Keratinocyte (primary cell): ENCODE measurements at regions not wholly inside any gene's neighbourhood (a gene's known extent, or its start where the extent isn't known, plus 50 kb on each side); places are given as distances from the start of the nearest gene placed in this dataset.

Experiments
- DNase-seq: peaks from one replicate; pipeline ENCODE4 v3.0.0-alpha.2; 2011; ENCODE audit warnings: low read depth, missing footprints, low spot score
- FAIRE-seq: peaks from 2 replicates; lab custom pipeline; 2011; peaks lifted over from hg19 to GRCh38; lab: Jason Lieb, UNC
- H2AFZ ChIP-seq: 2 replicates; pipeline ENCODE4 v1.6.0; 2012; ENCODE audit warnings: low read length, control low read depth, inconsistent platforms; ENCODE audit not compliant: control insufficient read depth
- H3K27ac ChIP-seq: 2 replicates; pipeline ENCODE4 v1.5.1; 2011; ENCODE audit warnings: low read length; ENCODE audit not compliant: control insufficient read depth, insufficient read depth
- H3K27me3 ChIP-seq: 3 replicates; pipeline ENCODE4 v1.6.0; 2011; ENCODE audit warnings: low read length; ENCODE audit not compliant: control insufficient read depth, insufficient read depth; ENCODE audit errors: extremely low read depth
- H3K36me3 ChIP-seq, 2 experiments: 2 replicates in 1 of 2; 3 replicates in 1 of 2; pipeline ENCODE4 v1.5.1; 2011; ENCODE audit warnings: low read length in 2 of 2, mild to moderate bottlenecking in 1 of 2; ENCODE audit not compliant: control insufficient read depth in 2 of 2, insufficient read depth in 2 of 2; ENCODE audit errors: extremely low read depth in 1 of 2
- H3K4me1 ChIP-seq: 3 replicates; pipeline ENCODE4 v1.5.1; 2011; ENCODE audit warnings: low read length; ENCODE audit not compliant: control insufficient read depth, insufficient read depth; ENCODE audit errors: extremely low read depth
- H3K4me2 ChIP-seq: 3 replicates; pipeline ENCODE4 v1.6.0; 2011; ENCODE audit warnings: low read depth, low read length; ENCODE audit not compliant: control insufficient read depth, insufficient read depth; ENCODE audit errors: extremely low read depth
- H3K4me3 ChIP-seq, 3 experiments: fragments of 200-600 bp in 1 of 3; sonication (generic) in 1 of 3; 2 replicates in 2 of 3; 3 replicates in 1 of 3; pipeline ENCODE4 v1.5.1; 2011 to 2016; ENCODE audit warnings: low read length in 3 of 3, mild to moderate bottlenecking in 3 of 3, control low read depth in 2 of 3, inconsistent platforms in 1 of 3, low read depth in 1 of 3, mixed read lengths in 1 of 3, mixed run types in 1 of 3, moderate library complexity in 1 of 3; ENCODE audit not compliant: control insufficient read depth in 2 of 3, insufficient read depth in 2 of 3; ENCODE audit errors: extremely low read depth in 1 of 3
- H3K79me2 ChIP-seq: 2 replicates; pipeline ENCODE4 v1.6.0; 2012; ENCODE audit warnings: low read length; ENCODE audit not compliant: control insufficient read depth, insufficient read depth
- H3K9ac ChIP-seq: 3 replicates; pipeline ENCODE4 v1.6.0; 2011; ENCODE audit warnings: low read length; ENCODE audit not compliant: control insufficient read depth, insufficient read depth; ENCODE audit errors: extremely low read depth
- H3K9me1 ChIP-seq: 3 replicates; pipeline ENCODE4 v1.6.0; 2011; ENCODE audit warnings: low read length; ENCODE audit not compliant: control insufficient read depth, insufficient read depth; ENCODE audit errors: extremely low read depth
- H3K9me3 ChIP-seq: 2 replicates; pipeline ENCODE4 v1.5.1; 2012; ENCODE audit warnings: low read depth, low read length; ENCODE audit not compliant: control insufficient read depth
- H4K20me1 ChIP-seq: 3 replicates; pipeline ENCODE4 v1.6.0; 2011; ENCODE audit warnings: low read length; ENCODE audit not compliant: control insufficient read depth, insufficient read depth; ENCODE audit errors: extremely low read depth
- EZH2 ChIP-seq: IDR thresholded peaks from one replicate; pipeline ENCODE4 v1.6.1; 2012; ENCODE audit warnings: inconsistent platforms, mild to moderate bottlenecking, low read length, moderate library complexity
- dilution Hi-C: fragments of 300-500 bp; cut with MboI; formaldehyde crosslinking; loops from one replicate; pipeline ENCODE4 v1.7.0; 2020; ENCODE audit warnings: low sequenced_read_pairs; ENCODE audit not compliant: extremely low pct_ligation_motif_present
- TF ChIP-seq, protein P1 (sequence below), 3 experiments: IDR thresholded peaks in 1 of 3; conservative IDR thresholded peaks in 1 of 3; optimal IDR thresholded peaks in 1 of 3; 2 replicates in 2 of 3; 3 replicates in 1 of 3; pipeline versions ENCODE3 to v1.5.1; 2011; ENCODE audit warnings: low read length in 3 of 3, mild to moderate bottlenecking in 3 of 3, moderate library complexity in 2 of 3, control low read depth in 1 of 3, inconsistent platforms in 1 of 3; ENCODE audit not compliant: insufficient read depth in 2 of 3; ENCODE audit errors: extremely low read depth in 1 of 3

DNA sequence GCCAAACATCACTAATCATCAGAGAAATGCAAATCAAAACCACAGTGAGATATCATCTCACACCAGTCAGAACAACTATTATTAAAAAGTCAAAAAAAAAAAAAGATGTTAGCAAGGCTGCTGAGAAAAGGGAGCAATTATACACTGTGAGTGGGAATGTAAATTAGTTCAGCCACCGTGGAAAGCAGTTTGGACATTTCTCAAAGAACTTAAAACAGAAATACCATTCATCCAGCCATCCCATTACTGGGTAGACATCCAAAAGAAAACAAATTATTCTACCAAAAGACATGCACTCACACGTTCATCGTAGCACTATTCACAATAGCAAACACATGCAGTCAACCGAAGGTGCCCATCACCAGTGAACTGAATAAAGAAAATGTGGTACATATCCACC is 213.9 kb downstream of the TTLL2 start:
- DNase-seq (no peak), FAIRE-seq (no peak)
- Histone ChIP-seq H3K9ac (no peak overlapping the region), H3K27me3 (no peaks in the 10 kb centered on the region), H2AFZ (no peak overlapping the region), H3K79me2 (no peaks in the 10 kb centered on the region), H3K4me2 (no peak overlapping the region), H3K27ac (no peak overlapping the region), H4K20me1 (no peaks in the 10 kb centered on the region), H3K4me1 (no peaks in the 10 kb centered on the region), H3K9me1 (no peaks in the 10 kb centered on the region), H3K4me3 (no peak overlapping the region), H3K9me3 (no peaks in the 10 kb centered on the region), H3K36me3 (no peaks in the 10 kb centered on the region)
- dilution Hi-C loops, result no loop called here
- TF ChIP-seq EZH2, result no peak
- TF ChIP-seq, protein P1, sequence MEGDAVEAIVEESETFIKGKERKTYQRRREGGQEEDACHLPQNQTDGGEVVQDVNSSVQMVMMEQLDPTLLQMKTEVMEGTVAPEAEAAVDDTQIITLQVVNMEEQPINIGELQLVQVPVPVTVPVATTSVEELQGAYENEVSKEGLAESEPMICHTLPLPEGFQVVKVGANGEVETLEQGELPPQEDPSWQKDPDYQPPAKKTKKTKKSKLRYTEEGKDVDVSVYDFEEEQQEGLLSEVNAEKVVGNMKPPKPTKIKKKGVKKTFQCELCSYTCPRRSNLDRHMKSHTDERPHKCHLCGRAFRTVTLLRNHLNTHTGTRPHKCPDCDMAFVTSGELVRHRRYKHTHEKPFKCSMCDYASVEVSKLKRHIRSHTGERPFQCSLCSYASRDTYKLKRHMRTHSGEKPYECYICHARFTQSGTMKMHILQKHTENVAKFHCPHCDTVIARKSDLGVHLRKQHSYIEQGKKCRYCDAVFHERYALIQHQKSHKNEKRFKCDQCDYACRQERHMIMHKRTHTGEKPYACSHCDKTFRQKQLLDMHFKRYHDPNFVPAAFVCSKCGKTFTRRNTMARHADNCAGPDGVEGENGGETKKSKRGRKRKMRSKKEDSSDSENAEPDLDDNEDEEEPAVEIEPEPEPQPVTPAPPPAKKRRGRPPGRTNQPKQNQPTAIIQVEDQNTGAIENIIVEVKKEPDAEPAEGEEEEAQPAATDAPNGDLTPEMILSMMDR (optimal IDR thresholded peaks at IDR 0.05 in 1 of 3, IDR thresholded peaks at IDR 0.05 in 1 of 3, conservative IDR thresholded peaks at IDR 0.05 in 1 of 3; ENCODE audit: extremely low read depth in 1 of 3, insufficient read depth in 2 of 3, low read length in 3 of 3), result no peak

DNA sequence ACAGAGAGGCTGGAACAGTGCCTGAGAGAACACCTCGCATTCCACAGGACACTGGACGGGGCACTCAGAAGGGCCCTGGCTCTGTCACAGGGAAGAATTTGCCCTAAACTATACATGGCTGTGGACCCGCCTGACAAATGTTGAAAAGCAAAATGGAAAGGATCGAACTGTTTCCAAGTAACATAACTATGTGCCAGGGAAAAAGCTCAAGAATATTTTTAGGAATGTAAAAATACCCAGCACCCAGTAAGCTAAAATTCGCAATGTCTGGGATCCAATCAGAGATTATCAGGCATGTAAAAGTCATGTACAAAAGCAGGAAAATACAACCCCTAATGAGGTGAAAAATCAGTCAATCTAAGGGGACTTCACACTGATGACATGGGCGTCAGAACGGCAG is 215.9 kb downstream of the TTLL2 start:
- Histone ChIP-seq H3K9me3 (no peaks in the 10 kb centered on the region), H3K36me3 (no peaks in the 10 kb centered on the region), H3K4me3 (no peak overlapping the region), H3K9me1 (no peaks in the 10 kb centered on the region), H3K27ac (no peak overlapping the region), H3K27me3 (no peaks in the 10 kb centered on the region), H3K4me1 (no peaks in the 10 kb centered on the region), H4K20me1 (no peaks in the 10 kb centered on the region), H3K79me2 (no peaks in the 10 kb centered on the region), H3K9ac (no peak overlapping the region), H3K4me2 (no peak overlapping the region), H2AFZ (no peak overlapping the region)
- FAIRE-seq (no peak), DNase-seq (no peak)
- TF ChIP-seq, protein P1 (optimal IDR thresholded peaks at IDR 0.05 in 1 of 3, IDR thresholded peaks at IDR 0.05 in 1 of 3, conservative IDR thresholded peaks at IDR 0.05 in 1 of 3; ENCODE audit: extremely low read depth in 1 of 3, insufficient read depth in 2 of 3, low read length in 3 of 3), result no peak
- no peak for TF ChIP-seq EZH2
- dilution Hi-C loops, result no loop called here
